Activated CD4-positive, alpha-beta memory T cell treated with anti-CD3 and anti-CD28 coated beads for 36 hours (primary cell): ENCODE measurements at regions not wholly inside any gene's neighbourhood (a gene's known extent, or its start where the extent isn't known, plus 50 kb on each side); places are given as distances from the start of the nearest gene placed in this dataset.

Source experiments
- CTCF ChIA-PET: fragments of 350-600 bp; sonication (Branson Sonifier 250); formaldehyde crosslinking; loops from one replicate; lab custom pipeline; 2021; ENCODE audit warnings: antibody characterized with exemption, inconsistent platforms; lab: Charles Lee
- POLR2A ChIA-PET: fragments of 350-600 bp; sonication (Branson Sonifier 250); formaldehyde crosslinking; loops from one replicate; lab custom pipeline; 2021; ENCODE audit warnings: antibody characterized with exemption; lab: Charles Lee
- DNase-seq: peaks from one replicate; pipeline ENCODE4 v3.0.0-alpha.2; 2020
- H3K27ac Mint-ChIP-seq: one replicate; pipeline ENCODE4 v1.8.0; 2021; ENCODE audit warnings: mixed read lengths
- H3K27me3 Mint-ChIP-seq: one replicate; pipeline ENCODE4 v1.8.0; 2021; ENCODE audit warnings: mixed read lengths
- H3K36me3 Mint-ChIP-seq: one replicate; pipeline ENCODE4 v1.8.0; 2021; ENCODE audit warnings: mixed read lengths
- H3K4me1 Mint-ChIP-seq: one replicate; pipeline ENCODE4 v1.8.0; 2021; ENCODE audit warnings: low read depth, mixed read lengths
- H3K4me3 Mint-ChIP-seq: one replicate; pipeline ENCODE4 v1.8.0; 2021; ENCODE audit warnings: mild to moderate bottlenecking, mixed read lengths
- H3K9me3 Mint-ChIP-seq: one replicate; pipeline ENCODE4 v1.8.0; 2021; ENCODE audit warnings: mixed read lengths
- intact Hi-C: fragments of 100-400 bp; cut with micrococcal nuclease; formaldehyde crosslinking; loops from one replicate; pipeline ENCODE4 v1.15.1; 2023

- no peaks in the 10 kb centered on the region for H3K9me3 Mint-ChIP-seq
- no peak overlapping the region for H3K4me3 Mint-ChIP-seq
- no peaks in the 10 kb centered on the region for H3K36me3 Mint-ChIP-seq
- H3K4me1 Mint-ChIP-seq: no peaks in the 10 kb centered on the region
- intact Hi-C loops: no loop called here
- H3K27me3 Mint-ChIP-seq: no peaks in the 10 kb centered on the region
- no peak for DNase-seq
- no peak overlapping the region for H3K27ac Mint-ChIP-seq
- CTCF ChIA-PET: no interaction called here
- POLR2A ChIA-PET: no interaction called here
These were observed 676.4 kb upstream of the CHAC2 start for GRCh38 chr2:53091183-53091582.

GRCh38 chr2:53087874-53088461, 679.6 kb upstream of the CHAC2 start:
- no peak overlapping the region for H3K4me3 Mint-ChIP-seq
- no peaks in the 10 kb centered on the region for H3K4me1 Mint-ChIP-seq
- peaks cover 4% of the 10 kb centered on the region for H3K9me3 Mint-ChIP-seq
- no peaks in the 10 kb centered on the region for H3K36me3 Mint-ChIP-seq
- intact Hi-C loops: no loop called here
- no peaks in the 10 kb centered on the region for H3K27me3 Mint-ChIP-seq
- no peak for DNase-seq
- no peak overlapping the region for H3K27ac Mint-ChIP-seq
- POLR2A ChIA-PET: no interaction called here
- CTCF ChIA-PET: no interaction called here

GRCh38 chr2:53087262-53087873, 680.2 kb upstream of the CHAC2 start:
- Mint-ChIP-seq H3K9me3 (peaks cover 4% of the 10 kb centered on the region), H3K4me1 (no peaks in the 10 kb centered on the region), H3K4me3 (no peak overlapping the region), H3K36me3 (no peaks in the 10 kb centered on the region), H3K27me3 (no peaks in the 10 kb centered on the region), H3K27ac (no peak overlapping the region)
- ChIA-PET POLR2A (no interaction called here), CTCF (no interaction called here)
- intact Hi-C loops: no loop called here
- DNase-seq: no peak

- Mint-ChIP-seq H3K27me3 (no peaks in the 10 kb centered on the region), H3K36me3 (no peaks in the 10 kb centered on the region), H3K4me1 (no peaks in the 10 kb centered on the region), H3K4me3 (no peak overlapping the region), H3K27ac (no peak overlapping the region), H3K9me3 (peaks cover 23% of the 10 kb centered on the region)
- DNase-seq: no peak
- CTCF ChIA-PET: no interaction called here
- intact Hi-C loops: no loop called here
- POLR2A ChIA-PET: no interaction called here
These were observed 690.2 kb upstream of the CHAC2 start for GRCh38 chr2:53077413-53077812.

GRCh38 chr2:53075760-53076159, 691.8 kb upstream of the CHAC2 start:
- no peak for DNase-seq
- ChIA-PET CTCF (no interaction called here), POLR2A (no interaction called here)
- H3K4me3 Mint-ChIP-seq: no peak overlapping the region
- intact Hi-C loops: no loop called here
- no peaks in the 10 kb centered on the region for H3K4me1 Mint-ChIP-seq
- no peak overlapping the region for H3K27ac Mint-ChIP-seq
- H3K9me3 Mint-ChIP-seq: peaks cover 13% of the 10 kb centered on the region
- H3K36me3 Mint-ChIP-seq: no peaks in the 10 kb centered on the region
- no peaks in the 10 kb centered on the region for H3K27me3 Mint-ChIP-seq

GRCh38 chr2:53067533-53067932, 700.1 kb upstream of the CHAC2 start:
- no peaks in the 10 kb centered on the region for H3K36me3 Mint-ChIP-seq
- peaks cover 10% of the 10 kb centered on the region for H3K9me3 Mint-ChIP-seq
- no peaks in the 10 kb centered on the region for H3K4me1 Mint-ChIP-seq
- ChIA-PET POLR2A (no interaction called here), CTCF (no interaction called here)
- no peak overlapping the region for H3K4me3 Mint-ChIP-seq
- DNase-seq: no peak
- H3K27me3 Mint-ChIP-seq: no peaks in the 10 kb centered on the region
- H3K27ac Mint-ChIP-seq: no peak overlapping the region
- intact Hi-C loops: no loop called here

GRCh38 chr2:53067056-53067455, 700.5 kb upstream of the CHAC2 start:
- Mint-ChIP-seq H3K27me3 (no peaks in the 10 kb centered on the region), H3K9me3 (peaks cover 13% of the 10 kb centered on the region), H3K27ac (no peak overlapping the region), H3K36me3 (no peaks in the 10 kb centered on the region), H3K4me3 (no peak overlapping the region), H3K4me1 (no peaks in the 10 kb centered on the region)
- intact Hi-C loops: no loop called here
- DNase-seq: no peak
- ChIA-PET POLR2A (no interaction called here), CTCF (no interaction called here)

- DNase-seq: no peak
- no peak overlapping the region for H3K4me3 Mint-ChIP-seq
- H3K27ac Mint-ChIP-seq: no peak overlapping the region
- H3K27me3 Mint-ChIP-seq: no peaks in the 10 kb centered on the region
- ChIA-PET POLR2A (no interaction called here), CTCF (no interaction called here)
- no peaks in the 10 kb centered on the region for H3K4me1 Mint-ChIP-seq
- H3K9me3 Mint-ChIP-seq: peaks cover 5% of the 10 kb centered on the region
- intact Hi-C loops: no loop called here
- no peaks in the 10 kb centered on the region for H3K36me3 Mint-ChIP-seq
These were observed 703.5 kb upstream of the CHAC2 start for GRCh38 chr2:53064154-53064553.

- no peaks in the 10 kb centered on the region for H3K36me3 Mint-ChIP-seq
- H3K27ac Mint-ChIP-seq: no peak overlapping the region
- no peak overlapping the region for H3K4me3 Mint-ChIP-seq
- peaks cover 5% of the 10 kb centered on the region for H3K9me3 Mint-ChIP-seq
- DNase-seq: no peak
- H3K4me1 Mint-ChIP-seq: no peaks in the 10 kb centered on the region
- intact Hi-C loops: no loop called here
- ChIA-PET CTCF (no interaction called here), POLR2A (no interaction called here)
- H3K27me3 Mint-ChIP-seq: no peaks in the 10 kb centered on the region
These were observed 709.1 kb upstream of the CHAC2 start for GRCh38 chr2:53058526-53058925.

- no peak overlapping the region for H3K4me3 Mint-ChIP-seq
- POLR2A ChIA-PET: no interaction called here
- no peaks in the 10 kb centered on the region for H3K36me3 Mint-ChIP-seq
- no peak for DNase-seq
- H3K27ac Mint-ChIP-seq: no peak overlapping the region
- no peaks in the 10 kb centered on the region for H3K4me1 Mint-ChIP-seq
- H3K27me3 Mint-ChIP-seq: no peaks in the 10 kb centered on the region
- H3K9me3 Mint-ChIP-seq: no peaks in the 10 kb centered on the region
- CTCF ChIA-PET: no interaction called here
- intact Hi-C loops: no loop called here
These were observed 713.7 kb upstream of the CHAC2 start for GRCh38 chr2:53053937-53054336.

GRCh38 chr2:53051157-53051556, 716.4 kb upstream of the CHAC2 start:
- Mint-ChIP-seq H3K36me3 (no peaks in the 10 kb centered on the region), H3K4me1 (no peaks in the 10 kb centered on the region), H3K27ac (no peak overlapping the region), H3K4me3 (no peak overlapping the region), H3K27me3 (no peaks in the 10 kb centered on the region), H3K9me3 (no peaks in the 10 kb centered on the region)
- DNase-seq: no peak
- ChIA-PET POLR2A (no interaction called here), CTCF (no interaction called here)
- intact Hi-C loops: no loop called here

- ChIA-PET CTCF (no interaction called here), POLR2A (no interaction called here)
- no peaks in the 10 kb centered on the region for H3K27me3 Mint-ChIP-seq
- H3K4me1 Mint-ChIP-seq: no peaks in the 10 kb centered on the region
- no peaks in the 10 kb centered on the region for H3K36me3 Mint-ChIP-seq
- H3K4me3 Mint-ChIP-seq: no peak overlapping the region
- no peak overlapping the region for H3K27ac Mint-ChIP-seq
- intact Hi-C loops: no loop called here
- no peak for DNase-seq
- H3K9me3 Mint-ChIP-seq: peaks cover 2% of the 10 kb centered on the region
These were observed 726.9 kb upstream of the CHAC2 start for GRCh38 chr2:53040536-53041229.

GRCh38 chr2:53036196-53036595, 731.4 kb upstream of the CHAC2 start:
- H3K36me3 Mint-ChIP-seq: no peaks in the 10 kb centered on the region
- ChIA-PET POLR2A (no interaction called here), CTCF (no interaction called here)
- H3K4me3 Mint-ChIP-seq: no peak overlapping the region
- H3K4me1 Mint-ChIP-seq: no peaks in the 10 kb centered on the region
- DNase-seq: no peak
- H3K27ac Mint-ChIP-seq: no peak overlapping the region
- no peaks in the 10 kb centered on the region for H3K9me3 Mint-ChIP-seq
- intact Hi-C loops: no loop called here
- no peaks in the 10 kb centered on the region for H3K27me3 Mint-ChIP-seq
